ENCODE measurements at regions not wholly inside any gene's neighbourhood (a gene's known extent, or its start where the extent isn't known, plus 50 kb on each side); places are given as distances from the start of the nearest gene placed in this dataset.
A peak's percentile ranks its signal among the peaks of the same experiment; 100 is the strongest.

DNA sequence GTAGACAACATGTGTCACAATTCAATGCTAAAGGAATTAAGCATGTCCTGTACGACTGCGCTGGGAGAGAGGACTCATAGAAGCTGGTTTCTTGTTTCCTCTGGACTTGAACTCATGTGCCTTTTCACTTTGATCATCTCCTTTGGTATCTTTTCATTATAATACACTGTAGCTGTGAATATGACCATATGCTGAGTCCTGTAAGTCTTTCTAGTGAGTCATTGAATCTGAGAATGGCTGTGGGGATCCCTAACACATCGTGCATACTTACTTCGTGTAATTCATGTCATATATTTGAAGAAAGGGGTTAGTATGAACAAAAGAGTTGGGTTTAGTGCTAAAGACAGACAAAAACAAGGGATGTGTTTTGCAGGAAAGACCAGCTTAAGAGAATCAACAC, 148.1 kb upstream of the RUNX1 start:
- DNase-seq: no peak
- in situ Hi-C loops (cut with MboI; ENCODE audit: low sequenced_read_pairs in 4 of 4): no loop called here

DNA sequence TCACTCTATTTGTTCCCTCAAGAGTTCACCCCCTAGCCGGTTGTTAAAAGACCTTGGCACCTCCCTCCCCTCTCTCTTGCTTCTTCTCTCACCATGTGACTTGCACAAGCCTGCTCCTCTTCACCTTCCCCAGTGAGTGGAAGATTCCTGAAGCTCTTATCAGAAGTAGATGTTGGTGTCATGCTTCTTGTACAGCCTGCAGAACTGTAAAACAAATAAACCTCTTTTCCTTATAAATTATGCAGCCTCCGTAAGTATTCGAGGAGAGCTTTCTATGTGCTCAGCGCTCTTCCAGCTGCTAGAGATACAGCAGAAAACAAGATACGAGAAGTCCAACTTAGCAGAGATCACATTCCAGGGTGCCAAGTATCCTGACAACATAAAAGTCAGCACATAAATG, 147.0 kb upstream of the RUNX1 start:
- DNase-seq (no peak), ATAC-seq (no peak)
- Histone ChIP-seq H3K27ac (no peak overlapping the region), H3K4me1 (peaks cover 1 to 16% of the 10 kb centered on the region in 2 donors), H3K9me3 (no peaks in the 10 kb centered on the region), H3K4me3 (no peak overlapping the region), H3K27me3 (no peaks in the 10 kb centered on the region), H3K36me3 (no peaks in the 10 kb centered on the region)
- intact Hi-C loops (cut with DNase I; ENCODE audit: low total_unique reads): no loop called here
- TF ChIP-seq, protein P1, sequence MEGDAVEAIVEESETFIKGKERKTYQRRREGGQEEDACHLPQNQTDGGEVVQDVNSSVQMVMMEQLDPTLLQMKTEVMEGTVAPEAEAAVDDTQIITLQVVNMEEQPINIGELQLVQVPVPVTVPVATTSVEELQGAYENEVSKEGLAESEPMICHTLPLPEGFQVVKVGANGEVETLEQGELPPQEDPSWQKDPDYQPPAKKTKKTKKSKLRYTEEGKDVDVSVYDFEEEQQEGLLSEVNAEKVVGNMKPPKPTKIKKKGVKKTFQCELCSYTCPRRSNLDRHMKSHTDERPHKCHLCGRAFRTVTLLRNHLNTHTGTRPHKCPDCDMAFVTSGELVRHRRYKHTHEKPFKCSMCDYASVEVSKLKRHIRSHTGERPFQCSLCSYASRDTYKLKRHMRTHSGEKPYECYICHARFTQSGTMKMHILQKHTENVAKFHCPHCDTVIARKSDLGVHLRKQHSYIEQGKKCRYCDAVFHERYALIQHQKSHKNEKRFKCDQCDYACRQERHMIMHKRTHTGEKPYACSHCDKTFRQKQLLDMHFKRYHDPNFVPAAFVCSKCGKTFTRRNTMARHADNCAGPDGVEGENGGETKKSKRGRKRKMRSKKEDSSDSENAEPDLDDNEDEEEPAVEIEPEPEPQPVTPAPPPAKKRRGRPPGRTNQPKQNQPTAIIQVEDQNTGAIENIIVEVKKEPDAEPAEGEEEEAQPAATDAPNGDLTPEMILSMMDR (IDR thresholded peaks at IDR 0.05 in 4 of 5, conservative IDR thresholded peaks at IDR 0.05 in 1 of 5): no peak
- TF ChIP-seq POLR2A (IDR thresholded peaks at IDR 0.05): no peak
- in situ Hi-C loops (cut with MboI; ENCODE audit: low sequenced_read_pairs in 4 of 4): no loop called here

More for the DNA sequence above, 148.1 kb upstream of the RUNX1 start:
- TF ChIP-seq, protein P1 (IDR thresholded peaks at IDR 0.05 in 4 of 5, conservative IDR thresholded peaks at IDR 0.05 in 1 of 5): no peak
- TF ChIP-seq POLR2A (IDR thresholded peaks at IDR 0.05): no peak
- no peak for ATAC-seq
- intact Hi-C loops (cut with DNase I; ENCODE audit: low total_unique reads): no loop called here
- H3K9me3 ChIP-seq: no peaks in the 10 kb centered on the region
- H3K27ac ChIP-seq: peak overlapping the region in 1 of 4 donors; percentile 62
- no peaks in the 10 kb centered on the region for H3K27me3 ChIP-seq
- no peak overlapping the region for H3K4me3 ChIP-seq
- no peaks in the 10 kb centered on the region for H3K36me3 ChIP-seq
- peaks cover under 1 to 21% of the 10 kb centered on the region in 2 donors for H3K4me1 ChIP-seq

DNA sequence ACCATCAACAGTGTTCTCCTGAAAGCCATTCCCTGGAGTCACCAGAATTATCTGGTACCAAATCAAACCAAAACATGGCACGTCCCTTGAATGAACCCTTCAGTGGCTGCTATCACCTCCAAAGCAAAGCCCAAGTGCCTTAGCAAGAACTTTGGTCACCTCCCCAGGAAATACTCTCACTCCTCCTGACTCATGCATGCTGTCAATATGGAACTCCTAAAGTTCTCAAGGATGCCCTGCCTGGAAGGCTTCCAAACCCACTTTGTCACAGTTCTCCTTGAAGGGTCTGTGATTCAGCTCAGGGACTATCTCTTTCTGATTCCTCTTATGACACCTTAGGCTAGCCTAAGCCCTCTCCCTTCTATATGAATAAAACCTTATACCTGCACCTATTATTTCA, 146.1 kb upstream of the RUNX1 start:
- TF ChIP-seq, protein P1 (IDR thresholded peaks at IDR 0.05 in 4 of 5, conservative IDR thresholded peaks at IDR 0.05 in 1 of 5): no peak
- no peak for TF ChIP-seq POLR2A (IDR thresholded peaks at IDR 0.05)
- Histone ChIP-seq H3K4me3 (no peak overlapping the region), H3K36me3 (no peaks in the 10 kb centered on the region), H3K27me3 (no peaks in the 10 kb centered on the region), H3K4me1 (peaks cover 9 to 25% of the 10 kb centered on the region in 2 donors), H3K27ac (no peak overlapping the region), H3K9me3 (no peaks in the 10 kb centered on the region)
- in situ Hi-C loops (cut with MboI; ENCODE audit: low sequenced_read_pairs in 4 of 4) (no loop called here), intact Hi-C loops (cut with DNase I; ENCODE audit: low total_unique reads) (no loop called here)
- DNase-seq: no peak
- no peak for ATAC-seq

DNA sequence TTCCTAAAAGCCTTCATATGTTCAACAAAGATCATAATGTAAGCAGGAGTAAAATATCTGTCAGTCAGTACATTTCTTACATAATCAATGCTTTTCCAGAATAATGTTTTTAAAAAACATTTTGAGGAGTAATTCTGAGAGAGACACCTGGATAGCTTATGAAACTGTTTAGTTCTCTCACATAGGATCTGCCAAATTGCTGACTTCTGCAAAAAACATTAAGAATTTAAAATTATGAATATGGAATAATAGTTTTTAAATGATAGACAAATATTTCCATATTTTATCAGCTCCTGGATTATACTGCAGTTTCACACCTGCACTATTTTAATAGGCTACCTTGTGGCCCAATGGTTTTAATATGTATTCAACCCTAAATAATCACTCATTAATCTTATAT, 142.7 kb upstream of the RUNX1 start:
- no peak overlapping the region for H3K4me3 ChIP-seq
- intact Hi-C loops (cut with DNase I; ENCODE audit: low total_unique reads) (loop anchor here (5.0 kb wide), 1 partner anchor 459 kb away; no protein-coding TSS in a partner anchor), in situ Hi-C loops (cut with MboI; ENCODE audit: low sequenced_read_pairs in 4 of 4) (no loop called here)
- DNase-seq (no peak), ATAC-seq (no peak)
- H3K9me3 ChIP-seq: no peaks in the 10 kb centered on the region
- H3K27me3 ChIP-seq: no peaks in the 10 kb centered on the region
- H3K36me3 ChIP-seq: no peaks in the 10 kb centered on the region
- peak overlapping the region in 3 of 4 donors; percentile 76 to 87 (median 84) for H3K27ac ChIP-seq
- TF ChIP-seq POLR2A (IDR thresholded peaks at IDR 0.05): no peak
- TF ChIP-seq, protein P1 (IDR thresholded peaks at IDR 0.05 in 4 of 5, conservative IDR thresholded peaks at IDR 0.05 in 1 of 5): no peak
- peaks cover 22 to 25% of the 10 kb centered on the region in 2 donors for H3K4me1 ChIP-seq

DNA sequence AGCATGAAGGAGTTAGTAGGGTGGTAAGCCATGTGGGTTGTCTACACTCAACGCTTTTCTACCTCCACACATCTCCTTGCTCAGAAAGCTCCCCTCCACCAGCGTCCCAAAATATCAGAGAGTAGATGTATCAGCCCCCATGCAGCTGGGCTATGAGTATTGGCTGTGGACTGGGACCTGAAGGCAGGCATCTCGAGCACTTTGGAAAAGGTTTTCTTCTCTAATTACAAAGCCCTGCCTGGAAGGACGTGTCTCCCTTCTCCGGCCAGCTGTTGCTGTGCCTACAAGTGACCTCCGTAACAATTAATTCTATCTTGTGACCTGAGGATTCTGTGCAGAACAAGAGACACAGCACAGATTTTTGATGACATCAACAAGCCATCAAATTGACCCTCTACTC, 142.0 kb upstream of the RUNX1 start:
- no peaks in the 10 kb centered on the region for H3K9me3 ChIP-seq
- no peak overlapping the region for H3K4me3 ChIP-seq
- in situ Hi-C loops (cut with MboI; ENCODE audit: low sequenced_read_pairs in 4 of 4) (no loop called here), intact Hi-C loops (cut with DNase I; ENCODE audit: low total_unique reads) (loop anchor here (5.0 kb wide), 1 partner anchor 459 kb away; no protein-coding TSS in a partner anchor)
- peak in 1 of 2 donors; percentile 34 for ATAC-seq
- no peak for DNase-seq
- no peaks in the 10 kb centered on the region for H3K36me3 ChIP-seq
- peak overlapping the region; percentile 76 to 87 (median 81) for H3K27ac ChIP-seq
- TF ChIP-seq, protein P1 (IDR thresholded peaks at IDR 0.05 in 4 of 5, conservative IDR thresholded peaks at IDR 0.05 in 1 of 5): no peak
- TF ChIP-seq POLR2A (IDR thresholded peaks at IDR 0.05): no peak
- no peaks in the 10 kb centered on the region for H3K27me3 ChIP-seq
- peaks cover 22 to 25% of the 10 kb centered on the region in 2 donors for H3K4me1 ChIP-seq
